Fibroblast of lung (primary cell): ENCODE measurements at regions not wholly inside any gene's neighbourhood (a gene's known extent, or its start where the extent isn't known, plus 50 kb on each side); places are given as distances from the start of the nearest gene placed in this dataset.

Experiments used
- DNase-seq, 2 donors: peaks; one replicate each; pipeline versions ENCODE4 v3.0.0 to v3.0.0-alpha.2; 2010; ENCODE audit warnings: low read depth in 2 of 2
- H2AFZ ChIP-seq: 2 replicates; pipeline ENCODE4 v1.5.1; 2012; ENCODE audit warnings: low read length, control low read depth, inconsistent platforms
- H3K27ac ChIP-seq: 2 replicates; pipeline ENCODE4 v1.5.1; 2011; ENCODE audit warnings: low read length, control low read depth; ENCODE audit not compliant: insufficient read depth
- H3K27me3 ChIP-seq: 2 replicates; pipeline ENCODE4 v1.5.1; 2011; ENCODE audit warnings: mild to moderate bottlenecking, low read length; ENCODE audit not compliant: control insufficient read depth, insufficient read depth
- H3K36me3 ChIP-seq: 2 replicates; pipeline ENCODE4 v1.5.1; 2011; ENCODE audit warnings: low read length; ENCODE audit not compliant: control insufficient read depth, insufficient read depth
- H3K4me1 ChIP-seq: 2 replicates; pipeline ENCODE4 v1.5.1; 2011; ENCODE audit warnings: low read length; ENCODE audit not compliant: control insufficient read depth, insufficient read depth; ENCODE audit errors: extremely low read depth
- H3K4me2 ChIP-seq: 2 replicates; pipeline ENCODE4 v1.5.1; 2011; ENCODE audit warnings: low read length, control low read depth; ENCODE audit not compliant: insufficient read depth; ENCODE audit errors: extremely low read depth
- H3K4me3 ChIP-seq, 4 experiments: fragments of 200-600 bp in 1 of 4; sonication (generic) in 1 of 4; replicated peaks in 1 of 4; 2 replicates each; pipeline ENCODE4 v1.5.1; 2011 to 2016; ENCODE audit warnings: low read length in 4 of 4, low read depth in 3 of 4, mild to moderate bottlenecking in 3 of 4, control low read depth in 2 of 4, inconsistent platforms in 1 of 4, mixed read lengths in 1 of 4; ENCODE audit not compliant: insufficient read depth in 1 of 4; ENCODE audit errors: control extremely low read depth in 1 of 4
- H3K79me2 ChIP-seq: 2 replicates; pipeline ENCODE4 v1.5.1; 2012; ENCODE audit warnings: mild to moderate bottlenecking, low read length, inconsistent platforms; ENCODE audit not compliant: control insufficient read depth, insufficient read depth
- H3K9ac ChIP-seq: 2 replicates; pipeline ENCODE4 v1.5.1; 2011; ENCODE audit warnings: mild to moderate bottlenecking, low read length, control low read depth; ENCODE audit not compliant: insufficient read depth
- H3K9me3 ChIP-seq: 2 replicates; pipeline ENCODE4 v1.5.1; 2012; ENCODE audit warnings: low read depth, low read length; ENCODE audit not compliant: control insufficient read depth, insufficient read depth
- H4K20me1 ChIP-seq: 2 replicates; pipeline ENCODE4 v1.5.1; 2011; ENCODE audit warnings: low read length; ENCODE audit not compliant: control insufficient read depth, insufficient read depth; ENCODE audit errors: extremely low read depth
- CTCF ChIP-seq, 2 donors: IDR thresholded peaks in 1 of 2; conservative IDR thresholded peaks in 1 of 2; 1 replicate in 1 of 2; 2 replicates in 1 of 2; pipeline ENCODE4 v1.5.1; 2011 to 2012; ENCODE audit warnings: low read length in 2 of 2, control low read depth in 1 of 2, inconsistent platforms in 1 of 2, low read depth in 1 of 2, mild to moderate bottlenecking in 1 of 2
- EZH2 ChIP-seq: IDR thresholded peaks from 2 replicates; pipeline ENCODE4 v1.5.1; 2012; ENCODE audit warnings: low read length, control low read depth, mild to moderate bottlenecking; ENCODE audit errors: missing control alignments

GRCh38 chr5:152523964-152524363 is 118.9 kb upstream of the NMUR2 start:
- Histone ChIP-seq H3K9ac (no peak overlapping the region), H2AFZ (no peak overlapping the region), H3K9me3 (no peaks in the 10 kb centered on the region), H3K79me2 (no peaks in the 10 kb centered on the region), H3K27me3 (no peaks in the 10 kb centered on the region), H4K20me1 (no peaks in the 10 kb centered on the region), H3K27ac (no peak overlapping the region), H3K36me3 (no peaks in the 10 kb centered on the region), H3K4me1 (no peaks in the 10 kb centered on the region), H3K4me2 (no peak overlapping the region), H3K4me3 (no peak overlapping the region)
- no peak for DNase-seq
- TF ChIP-seq EZH2 (no peak), CTCF (conservative IDR thresholded peaks at IDR 0.05 in 1 of 2, IDR thresholded peaks at IDR 0.05 in 1 of 2; ENCODE audit: low read depth in 1 of 2, low read length in 2 of 2) (no peak)

GRCh38 chr5:152527358-152528052 is 122.4 kb upstream of the NMUR2 start:
- TF ChIP-seq CTCF (conservative IDR thresholded peaks at IDR 0.05 in 1 of 2, IDR thresholded peaks at IDR 0.05 in 1 of 2; ENCODE audit: low read depth in 1 of 2, low read length in 2 of 2) (no peak), EZH2 (no peak)
- no peak for DNase-seq
- no peaks in the 10 kb centered on the region for H3K79me2 ChIP-seq
- H3K4me3 ChIP-seq, result no peak overlapping the region
- no peaks in the 10 kb centered on the region for H3K27me3 ChIP-seq
- no peaks in the 10 kb centered on the region for H4K20me1 ChIP-seq
- H3K9ac ChIP-seq, result no peak overlapping the region
- no peaks in the 10 kb centered on the region for H3K4me1 ChIP-seq
- H3K4me2 ChIP-seq, result no peak overlapping the region
- H3K36me3 ChIP-seq, result no peaks in the 10 kb centered on the region
- H3K9me3 ChIP-seq, result no peaks in the 10 kb centered on the region
- no peak overlapping the region for H3K27ac ChIP-seq
- H2AFZ ChIP-seq, result no peak overlapping the region

GRCh38 chr5:152529440-152529839 is 124.4 kb upstream of the NMUR2 start:
- no peak overlapping the region for H3K4me2 ChIP-seq
- H3K4me1 ChIP-seq, result no peaks in the 10 kb centered on the region
- H3K9me3 ChIP-seq, result no peaks in the 10 kb centered on the region
- no peaks in the 10 kb centered on the region for H3K27me3 ChIP-seq
- H3K9ac ChIP-seq, result no peak overlapping the region
- no peaks in the 10 kb centered on the region for H4K20me1 ChIP-seq
- H3K36me3 ChIP-seq, result no peaks in the 10 kb centered on the region
- H2AFZ ChIP-seq, result no peak overlapping the region
- H3K79me2 ChIP-seq, result no peaks in the 10 kb centered on the region
- TF ChIP-seq EZH2 (no peak), CTCF (conservative IDR thresholded peaks at IDR 0.05 in 1 of 2, IDR thresholded peaks at IDR 0.05 in 1 of 2; ENCODE audit: low read depth in 1 of 2, low read length in 2 of 2) (no peak)
- H3K27ac ChIP-seq, result no peak overlapping the region
- no peak for DNase-seq
- no peak overlapping the region for H3K4me3 ChIP-seq
